ENCODE measurements at regions not wholly inside any gene's neighbourhood (a gene's known extent, or its start where the extent isn't known, plus 50 kb on each side); places are given as distances from the start of the nearest gene placed in this dataset.

GRCh38 chr12:80038062-80038560 lies 61.2 kb upstream of the OTOGL start:
- peaks cover 4 to 34% of the 10 kb centered on the region in 2 donors for H3K4me1 ChIP-seq (ENCODE audit: control insufficient read depth in 1 of 2, low read depth in 2 of 2)
- no peaks in the 10 kb centered on the region for H3K36me3 ChIP-seq
- ATAC-seq (ENCODE audit: insufficient number of reproducible peaks, low FRiP score, low read depth) = no peak
- H3K27me3 ChIP-seq (replicated peaks; ENCODE audit: insufficient read depth) = no peaks in the 10 kb centered on the region
- no peak for DNase-seq (ENCODE audit: low spot score)
- H3K9me3 ChIP-seq = no peaks in the 10 kb centered on the region
- peak overlapping the region; percentile 9 to 56 for H3K27ac ChIP-seq
- TF ChIP-seq CTCF (IDR thresholded peaks at IDR 0.05) = no peak
- H3K4me3 ChIP-seq = no peak overlapping the region

GRCh38 chr12:80033448-80033847 lies 65.9 kb upstream of the OTOGL start:
- peak overlapping the region; percentile 28 for H3K4me3 ChIP-seq
- ATAC-seq (ENCODE audit: insufficient number of reproducible peaks, low FRiP score, low read depth) (peak; percentile 91), DNase-seq (ENCODE audit: low spot score) (no peak)
- H3K27me3 ChIP-seq (replicated peaks; ENCODE audit: insufficient read depth) = no peaks in the 10 kb centered on the region
- H3K4me1 ChIP-seq (ENCODE audit: control insufficient read depth in 1 of 2, low read depth in 2 of 2) = peaks cover 6 to 32% of the 10 kb centered on the region in 2 donors
- H3K36me3 ChIP-seq = no peaks in the 10 kb centered on the region
- peak overlapping the region; percentile 43 to 46 for H3K27ac ChIP-seq
- TF ChIP-seq CTCF (IDR thresholded peaks at IDR 0.05) = no peak
- no peaks in the 10 kb centered on the region for H3K9me3 ChIP-seq

GRCh38 chr12:80032946-80033345 lies 66.4 kb upstream of the OTOGL start:
- Histone ChIP-seq H3K4me1 (ENCODE audit: control insufficient read depth in 1 of 2, low read depth in 2 of 2) (peaks cover 6 to 27% of the 10 kb centered on the region in 2 donors), H3K27ac (peak overlapping the region; percentile 13 to 46), H3K27me3 (replicated peaks; ENCODE audit: insufficient read depth) (no peaks in the 10 kb centered on the region), H3K36me3 (no peaks in the 10 kb centered on the region), H3K9me3 (no peaks in the 10 kb centered on the region), H3K4me3 (peak overlapping the region; percentile 28)
- DNase-seq (ENCODE audit: low spot score) (no peak), ATAC-seq (ENCODE audit: insufficient number of reproducible peaks, low FRiP score, low read depth) (no peak)
- no peak for TF ChIP-seq CTCF (IDR thresholded peaks at IDR 0.05)

GRCh38 chr12:80031229-80031628 lies 68.1 kb upstream of the OTOGL start:
- Histone ChIP-seq H3K27ac (no peak overlapping the region), H3K36me3 (no peaks in the 10 kb centered on the region), H3K9me3 (no peaks in the 10 kb centered on the region), H3K4me3 (no peak overlapping the region), H3K4me1 (ENCODE audit: control insufficient read depth in 1 of 2, low read depth in 2 of 2) (peaks cover 6 to 23% of the 10 kb centered on the region in 2 donors), H3K27me3 (replicated peaks; ENCODE audit: insufficient read depth) (no peaks in the 10 kb centered on the region)
- no peak for DNase-seq (ENCODE audit: low spot score)
- no peak for ATAC-seq (ENCODE audit: insufficient number of reproducible peaks, low FRiP score, low read depth)
- TF ChIP-seq CTCF (IDR thresholded peaks at IDR 0.05) = no peak

GRCh38 chr12:80025638-80026037 lies 73.7 kb upstream of the OTOGL start:
- Histone ChIP-seq H3K4me3 (no peak overlapping the region), H3K27me3 (replicated peaks; ENCODE audit: insufficient read depth) (no peaks in the 10 kb centered on the region), H3K4me1 (ENCODE audit: control insufficient read depth in 1 of 2, low read depth in 2 of 2) (no peaks in the 10 kb centered on the region), H3K9me3 (no peaks in the 10 kb centered on the region), H3K36me3 (no peaks in the 10 kb centered on the region), H3K27ac (no peak overlapping the region)
- TF ChIP-seq CTCF (IDR thresholded peaks at IDR 0.05) = no peak
- no peak for DNase-seq (ENCODE audit: low spot score)
- ATAC-seq (ENCODE audit: insufficient number of reproducible peaks, low FRiP score, low read depth) = no peak
